DMS 273 treated with DMSO at 0.1 percent for 48 hours (cell line): ENCODE measurements at regions not wholly inside any gene's neighbourhood (a gene's known extent, or its start where the extent isn't known, plus 50 kb on each side); places are given as distances from the start of the nearest gene placed in this dataset.

Source experiments
- DNase-seq: peaks from one replicate; lab custom pipeline; 2025; lab: John Stamatoyannopoulos, UW

DNA sequence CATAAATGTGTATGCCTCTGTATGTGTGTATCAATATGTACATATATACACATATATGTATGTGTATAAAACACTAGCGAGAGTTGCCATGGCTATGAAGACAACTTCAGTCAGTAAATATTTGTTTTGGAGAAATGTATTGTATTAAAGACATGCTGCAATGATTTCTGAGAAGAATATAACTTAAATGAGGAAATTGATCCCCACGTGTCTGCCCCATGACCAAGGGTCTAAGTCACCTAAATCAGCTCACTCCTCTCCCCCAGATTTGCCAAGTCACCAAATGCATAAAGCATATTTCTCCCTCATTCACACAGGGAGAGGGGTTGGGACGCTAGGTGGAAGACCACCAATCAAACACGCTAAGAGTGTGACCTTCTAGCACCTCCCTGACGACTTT lies 58.3 kb upstream of the LYST start:
- DNase-seq = no peak

DNA sequence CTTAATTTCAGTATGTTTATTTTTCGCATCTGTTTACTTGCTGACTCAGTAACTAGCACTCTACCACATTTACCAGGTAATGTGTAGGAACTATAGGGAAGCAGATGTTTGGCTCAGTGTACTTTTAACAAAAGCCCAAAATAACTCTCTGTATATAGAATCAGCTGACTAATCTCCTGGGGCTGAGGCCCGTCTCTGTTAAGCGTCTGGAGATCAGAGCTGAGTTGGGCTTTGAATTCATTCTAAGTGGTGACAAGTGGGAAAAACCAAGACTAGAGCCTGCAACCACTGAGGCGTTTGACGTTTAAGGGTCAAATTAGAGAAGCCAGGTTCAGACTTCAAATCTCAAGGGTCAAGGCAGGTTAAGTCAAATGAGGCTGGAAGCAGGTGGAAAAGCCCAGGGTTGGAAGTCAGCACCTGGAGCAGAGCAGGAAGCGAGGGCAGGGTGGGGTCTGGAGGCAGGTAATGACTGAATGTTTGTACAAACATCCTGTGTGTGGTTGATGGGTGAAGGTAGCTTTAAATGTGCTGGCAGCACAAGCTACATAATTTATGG lies 56.8 kb upstream of the LYST start:
- DNase-seq = no peak

DNA sequence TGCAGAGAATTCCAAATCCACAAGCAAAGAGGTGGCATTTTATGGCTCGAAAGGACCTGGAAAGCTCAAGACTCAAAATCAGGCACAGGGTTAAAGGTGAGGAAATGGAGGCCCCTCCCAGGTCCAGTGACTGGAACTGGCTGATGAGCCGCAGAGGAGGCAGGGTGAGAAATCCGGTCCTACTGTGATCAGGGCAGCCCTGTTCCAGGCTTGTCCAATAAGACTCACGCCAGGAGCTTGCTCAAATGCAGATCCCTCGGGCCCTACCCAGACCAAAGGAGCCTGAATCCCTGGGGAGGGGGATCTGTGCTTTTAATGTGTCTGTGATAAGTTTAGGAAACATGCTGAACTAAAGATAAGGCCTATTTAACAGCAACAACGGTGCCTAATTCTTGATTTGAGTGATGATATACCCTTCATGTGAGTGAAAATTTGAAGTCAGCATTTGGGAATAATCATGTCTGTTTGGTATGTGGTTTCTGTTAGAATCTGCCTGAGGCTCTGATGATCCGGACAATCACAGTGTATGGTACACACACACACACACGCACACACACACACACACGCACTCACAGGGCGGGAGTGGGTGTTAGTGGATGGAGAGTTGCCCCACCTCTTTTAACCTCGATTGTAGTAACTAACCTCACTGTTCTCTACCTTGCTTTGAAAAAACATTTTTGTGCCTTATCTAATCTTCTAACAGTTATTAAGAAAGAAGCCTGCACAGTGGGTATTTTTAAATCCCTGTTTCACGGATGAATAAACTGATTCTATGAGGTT lies 54.1 kb upstream of the LYST start:
- DNase-seq = no peak

DNA sequence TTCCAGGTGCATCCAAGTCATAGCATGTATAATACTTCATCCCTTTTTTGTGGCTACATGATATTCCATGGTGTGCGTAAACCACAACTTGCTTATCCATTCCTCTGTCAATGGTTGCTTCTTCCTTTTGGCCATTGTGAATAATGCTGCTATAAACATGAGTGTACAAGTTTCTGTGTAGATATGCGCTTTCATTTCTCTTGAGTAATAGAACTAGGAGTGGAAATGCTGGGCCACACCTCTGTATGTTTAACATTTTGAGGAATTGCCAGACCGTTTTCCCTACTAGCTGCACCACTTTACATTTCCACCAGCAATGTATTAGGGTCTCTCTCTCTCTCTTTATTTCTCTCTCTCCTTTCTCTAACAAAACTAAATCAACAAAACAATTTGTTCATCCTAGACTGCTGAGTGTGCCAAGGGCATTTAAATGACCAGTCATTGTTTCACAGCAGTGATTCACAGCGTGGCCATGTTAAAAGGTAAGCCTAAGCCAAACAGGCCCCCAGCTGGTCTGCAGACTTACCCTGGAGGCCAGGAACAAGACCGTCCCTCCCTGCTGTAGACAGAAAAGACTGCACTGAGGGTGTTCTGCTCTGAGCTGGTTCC lies 53.2 kb upstream of the LYST start:
- no peak for DNase-seq

DNA sequence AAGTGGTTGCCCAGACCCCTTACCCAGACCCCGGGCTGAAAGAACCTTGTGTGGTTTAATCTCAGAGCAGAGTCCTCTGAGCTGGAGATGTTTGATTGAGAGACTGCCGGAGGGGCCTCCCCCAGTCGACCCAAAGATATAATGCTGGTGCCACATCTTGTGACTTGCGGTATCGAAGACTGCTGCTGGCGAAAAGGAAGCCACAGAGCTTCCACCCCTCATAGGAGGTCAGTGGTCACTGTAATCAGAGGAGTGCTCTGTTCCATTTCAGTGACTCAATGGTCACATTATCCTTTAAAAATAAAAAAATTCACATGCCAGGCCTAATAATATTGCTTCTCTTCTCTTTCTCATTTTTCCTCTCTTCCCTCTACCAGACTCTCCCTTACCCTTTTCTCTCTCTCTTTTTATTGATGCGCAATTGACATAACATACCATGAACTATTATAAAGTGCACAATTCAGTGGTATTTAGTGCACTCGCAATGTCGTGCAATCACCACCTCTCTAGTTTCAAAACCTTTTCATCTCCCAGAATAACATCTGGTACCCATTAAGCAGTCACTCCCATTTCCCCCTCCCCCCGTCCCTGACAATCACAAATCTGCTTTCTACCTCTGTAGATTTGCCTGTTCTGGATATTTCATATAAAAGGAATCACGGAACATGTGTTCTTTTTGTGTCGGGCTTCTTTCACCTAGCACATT lies 52.6 kb upstream of the LYST start:
- peak; percentile 26 for DNase-seq

DNA sequence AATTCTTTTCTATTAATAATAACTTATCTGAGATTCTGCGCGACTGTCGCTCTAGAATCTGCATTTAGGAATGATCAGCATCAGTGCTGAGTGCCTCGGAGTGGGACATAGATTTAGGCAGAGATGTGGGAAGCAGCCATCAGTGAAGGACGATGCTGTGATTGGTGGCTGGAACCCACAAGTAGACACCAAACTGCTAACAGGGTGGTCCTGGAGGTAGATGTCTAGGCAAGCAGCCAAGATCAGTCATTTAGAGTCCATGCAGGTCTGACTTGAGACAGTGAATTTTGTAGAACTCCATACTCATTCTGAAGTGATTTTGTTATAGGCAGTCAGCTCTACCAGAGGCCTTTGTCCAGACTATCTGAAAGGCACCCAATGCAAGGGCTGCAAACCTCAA lies 51.8 kb upstream of the LYST start:
- DNase-seq = no peak

DNA sequence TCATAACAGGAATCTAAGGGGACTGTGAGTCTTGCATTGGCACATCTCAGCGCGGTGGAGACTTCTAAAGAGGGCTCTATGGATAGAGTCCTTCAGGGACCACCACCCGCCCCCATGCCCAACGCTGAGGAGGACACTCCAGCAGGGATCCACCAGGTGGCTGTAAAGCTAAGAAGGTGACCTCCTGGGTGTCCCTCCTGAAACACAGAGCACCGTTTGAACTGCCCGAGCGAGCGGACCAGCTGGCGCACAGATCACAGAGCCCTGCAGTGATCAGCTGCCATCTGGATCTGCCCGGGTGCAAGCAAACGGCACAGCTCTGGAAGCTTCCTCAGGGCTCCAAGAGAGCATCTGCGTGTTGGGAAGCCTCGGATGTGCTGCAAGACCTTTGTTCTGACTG lies 51.3 kb upstream of the LYST start:
- DNase-seq = peak; percentile 45

DNA sequence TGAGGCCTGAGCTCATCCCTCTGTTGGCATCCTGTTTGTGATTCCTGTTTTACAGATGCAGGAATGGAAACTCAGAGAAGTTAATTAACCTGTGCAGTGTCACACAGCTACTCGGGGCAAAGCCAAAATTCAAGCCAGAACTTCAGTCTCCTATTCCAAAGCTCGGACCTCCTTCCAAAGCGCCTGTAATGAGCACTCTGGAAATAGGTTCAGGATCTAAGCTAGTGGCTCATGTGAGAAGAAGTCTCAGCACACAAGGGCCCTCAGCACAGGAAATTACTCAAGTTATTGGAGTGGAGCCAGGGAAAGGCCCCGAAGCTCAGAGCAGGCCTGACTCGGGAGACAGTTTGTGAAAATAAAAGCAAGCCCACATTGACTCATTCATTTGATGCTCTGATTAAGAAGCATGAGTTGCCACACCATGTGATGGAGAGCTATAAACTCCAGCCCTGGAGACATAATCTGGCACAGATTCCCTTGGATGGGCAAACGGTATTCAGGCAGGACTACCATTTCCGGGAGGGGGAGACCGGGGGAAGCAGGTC lies 50.6 kb upstream of the LYST start:
- DNase-seq = peak; percentile 54
